ENCODE measurements at regions not wholly inside any gene's neighbourhood (a gene's known extent, or its start where the extent isn't known, plus 50 kb on each side); places are given as distances from the start of the nearest gene placed in this dataset.

GRCh38 chr6:139764498-139764986 is 390.1 kb upstream of the CITED2 start:
- TF ChIP-seq CTCF (IDR thresholded peaks at IDR 0.05) = no peak
- peak in 1 of 4 donors; percentile 4 for TF ChIP-seq POLR2A (IDR thresholded peaks at IDR 0.05)
